HG03520 (cell line): ENCODE measurements at regions not wholly inside any gene's neighbourhood (a gene's known extent, or its start where the extent isn't known, plus 50 kb on each side); places are given as distances from the start of the nearest gene placed in this dataset.

Experiments
- ATAC-seq: cut with Tn5 transposase; IDR thresholded peaks from one replicate; pipeline ENCODE4 v1.9.1; 2021; ENCODE audit warnings: mild to moderate bottlenecking, moderate library complexity; ENCODE audit not compliant: unreplicated experiment

DNA sequence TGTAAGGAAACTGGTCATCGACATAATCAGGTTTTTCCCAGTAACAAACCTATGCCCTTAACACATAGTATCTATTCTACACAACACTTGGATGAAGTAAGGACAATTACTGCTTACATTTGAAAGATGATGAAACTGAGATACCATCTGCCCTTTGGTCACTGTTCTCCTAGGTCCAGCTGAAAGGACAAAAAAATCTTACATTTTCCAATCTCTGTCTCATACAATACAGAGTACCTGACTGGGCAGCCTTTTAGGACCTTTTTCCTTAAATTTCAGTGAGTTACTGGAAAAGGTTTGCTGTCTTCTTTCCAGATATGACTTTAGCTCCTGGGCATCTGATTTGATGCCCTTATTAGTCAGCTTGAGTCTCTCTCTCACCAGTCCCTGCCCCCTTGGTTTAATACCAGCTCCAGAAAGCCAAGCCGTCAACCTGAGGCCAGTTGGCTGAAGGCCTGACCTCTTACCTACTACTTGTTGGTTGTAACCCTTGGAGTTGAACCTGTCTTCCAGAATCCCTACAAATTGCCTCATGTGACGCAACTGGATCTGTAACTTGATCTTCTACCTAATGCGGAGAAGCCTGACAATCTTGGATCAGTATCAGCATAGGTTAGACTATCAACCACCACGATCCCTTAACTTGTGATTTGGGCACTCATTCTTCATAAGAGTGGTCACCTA is 355.3 kb upstream of the ZNF385D start:
- ATAC-seq, result no peak

DNA sequence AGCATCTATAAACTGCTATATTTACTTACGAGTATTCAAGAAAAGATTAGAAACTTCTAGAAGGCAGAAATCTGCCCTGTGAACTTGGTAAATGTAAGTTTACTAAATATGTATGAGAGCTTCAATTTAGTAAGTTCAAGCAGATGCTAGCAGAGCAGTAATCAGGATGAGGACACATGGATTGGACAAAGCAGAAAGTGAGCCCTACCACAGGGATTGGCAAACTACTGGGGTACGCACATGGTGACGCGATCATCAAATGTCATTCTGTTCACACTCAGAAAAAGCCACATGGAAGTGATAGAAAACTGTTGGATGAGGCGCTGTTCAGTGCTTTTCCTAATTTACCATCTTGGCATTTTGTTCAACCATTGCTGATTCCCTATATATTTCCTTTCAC is 360.2 kb upstream of the ZNF385D start:
- ATAC-seq, result no peak

GRCh38 chr3:22113453-22113852 is 362.4 kb upstream of the ZNF385D start:
- ATAC-seq, result no peak

GRCh38 chr3:22115581-22115980 is 364.6 kb upstream of the ZNF385D start:
- no peak for ATAC-seq

DNA sequence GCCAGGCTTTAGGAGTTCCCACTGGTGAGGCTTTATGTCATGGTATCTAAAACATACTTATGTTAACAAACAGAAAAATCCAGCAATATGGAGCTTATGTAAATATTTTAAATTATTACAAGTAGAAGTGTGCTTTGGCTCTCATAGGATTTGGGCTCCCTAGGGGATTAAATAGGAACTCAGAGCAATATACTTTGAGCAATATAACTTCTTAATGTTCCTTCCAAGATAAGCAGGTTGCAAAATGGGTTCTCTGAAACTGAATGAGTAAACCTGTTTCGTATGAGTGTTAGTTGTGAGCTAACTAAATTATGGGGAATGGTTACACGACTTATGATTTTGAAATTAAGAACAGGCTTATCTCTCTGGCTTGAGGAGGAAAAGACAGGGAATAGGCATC is 366.1 kb upstream of the ZNF385D start:
- ATAC-seq, result no peak

DNA sequence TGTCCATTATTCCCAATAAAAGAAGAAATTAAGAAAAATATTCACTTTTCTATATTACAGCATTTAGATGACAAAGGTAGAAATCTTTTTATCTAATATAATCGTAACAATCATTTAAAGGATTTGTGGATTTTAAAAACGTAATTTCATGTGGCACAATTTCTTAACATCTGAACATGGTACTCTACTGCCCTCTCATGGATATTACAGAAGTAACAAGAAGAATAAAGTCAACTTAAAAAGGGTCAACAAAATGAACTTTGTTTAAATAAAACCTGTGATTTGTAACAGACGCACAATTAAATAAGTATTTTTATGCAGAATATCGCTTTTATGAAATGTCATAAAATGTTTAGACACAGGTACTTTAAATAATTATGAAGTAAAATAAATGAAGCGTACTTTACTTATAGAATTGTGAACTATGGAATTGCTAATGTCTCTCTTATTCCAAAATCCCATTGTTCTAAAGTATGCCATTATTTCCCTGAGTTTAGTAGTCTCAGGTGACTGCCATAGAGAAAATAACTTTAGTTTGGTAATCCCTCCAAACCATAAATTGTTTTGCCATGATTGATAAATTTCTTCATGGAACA is 366.8 kb upstream of the ZNF385D start:
- no peak for ATAC-seq

GRCh38 chr3:22118542-22118941 is 367.5 kb upstream of the ZNF385D start:
- no peak for ATAC-seq

- ATAC-seq, result peak; percentile 54
These were observed 370.2 kb upstream of the ZNF385D start for GRCh38 chr3:22121068-22121701.

DNA sequence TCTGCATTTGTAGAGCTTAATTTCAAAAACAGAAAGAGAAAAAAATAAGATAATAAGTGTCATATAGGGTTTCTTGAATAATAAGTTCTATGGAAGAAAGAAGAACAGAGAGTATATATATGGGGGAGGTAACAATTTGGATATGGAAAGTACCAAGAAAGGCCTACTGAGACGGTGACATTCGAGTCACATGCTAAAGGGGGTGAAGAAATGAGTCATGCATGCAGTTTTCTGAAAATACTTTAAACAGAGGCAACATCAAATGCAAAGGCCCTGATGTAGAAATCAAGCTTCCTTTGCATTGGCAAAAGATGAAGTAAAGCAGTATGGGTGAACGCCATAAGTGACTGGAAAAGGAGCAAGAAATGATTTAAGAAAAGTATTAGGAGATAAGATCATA is 371.6 kb upstream of the ZNF385D start:
- peak; percentile 79 for ATAC-seq

- no peak for ATAC-seq
These were observed 378.1 kb upstream of the ZNF385D start for GRCh38 chr3:22129101-22129500.

DNA sequence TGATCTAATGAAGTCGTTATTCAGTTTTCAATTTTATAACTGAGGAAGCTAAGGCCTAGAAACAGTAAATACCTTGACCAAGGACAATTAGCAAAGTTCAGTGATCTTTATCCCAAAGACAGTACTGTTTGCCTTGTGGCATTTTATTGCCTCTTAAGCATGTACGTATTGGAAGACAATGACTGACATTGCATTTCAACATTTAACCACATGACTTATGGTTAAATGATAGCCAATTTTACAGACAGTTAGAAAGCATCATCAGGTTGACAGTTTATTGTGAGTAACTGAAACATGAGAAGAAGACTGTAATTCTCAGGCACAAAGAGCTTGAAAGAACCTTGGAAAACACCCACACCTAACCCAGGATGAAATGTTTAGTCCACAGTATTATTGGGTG is 390.8 kb upstream of the ZNF385D start:
- no peak for ATAC-seq

DNA sequence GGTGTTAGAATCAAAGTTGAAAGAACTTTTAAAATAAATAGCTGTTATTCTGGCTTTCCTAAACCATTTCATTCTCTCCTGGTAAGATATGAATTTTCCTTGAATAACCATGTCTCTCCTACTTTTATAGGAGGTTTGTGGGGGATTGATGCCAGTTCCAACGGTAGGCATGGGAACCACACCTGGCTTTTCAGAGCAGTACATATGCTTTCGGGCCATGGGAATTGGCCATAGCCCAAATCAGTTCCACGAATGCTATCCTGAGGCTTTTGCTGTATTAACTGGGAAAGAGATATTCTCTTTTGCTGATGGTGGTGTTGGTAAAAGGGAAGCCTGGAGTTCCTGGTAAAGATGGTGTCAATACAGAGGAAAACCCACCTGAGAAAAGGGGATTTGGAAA is 396.2 kb upstream of the ZNF385D start:
- no peak for ATAC-seq

- ATAC-seq, result no peak
These were observed 405.9 kb upstream of the ZNF385D start for GRCh38 chr3:22156868-22157267.

GRCh38 chr3:22157848-22158247 is 406.8 kb upstream of the ZNF385D start:
- ATAC-seq, result no peak

DNA sequence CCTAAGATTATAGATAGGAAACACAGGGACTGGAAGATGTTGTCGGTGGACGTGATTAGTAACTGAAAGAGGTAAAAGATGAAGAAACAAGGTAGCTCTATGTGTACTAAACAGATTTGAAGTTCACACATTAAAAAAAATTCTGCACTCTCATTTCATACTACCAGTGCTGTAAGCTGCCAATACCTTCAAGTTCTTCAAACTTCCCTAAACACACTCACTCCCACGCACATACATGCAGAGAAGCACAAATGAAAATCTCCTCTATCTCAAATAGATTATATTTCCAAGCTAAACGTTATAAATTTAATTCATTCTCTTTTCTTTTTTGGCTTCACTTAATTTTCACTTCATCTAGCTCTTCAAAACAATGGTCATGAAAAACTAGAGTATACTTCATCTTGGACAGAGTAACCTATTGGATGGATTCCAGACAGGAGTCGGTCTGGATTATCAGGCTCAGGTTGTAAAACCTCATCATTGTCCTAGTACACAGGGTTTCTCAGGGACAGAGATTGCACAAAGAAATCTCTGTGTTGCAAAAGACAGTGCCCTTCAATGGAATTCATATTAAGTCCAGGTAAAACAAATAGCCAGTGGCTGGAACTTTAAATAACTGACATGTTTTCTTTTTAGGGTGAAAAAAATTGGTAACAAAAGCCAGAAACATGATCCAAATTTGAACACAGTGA is 408.1 kb upstream of the ZNF385D start:
- ATAC-seq, result no peak

DNA sequence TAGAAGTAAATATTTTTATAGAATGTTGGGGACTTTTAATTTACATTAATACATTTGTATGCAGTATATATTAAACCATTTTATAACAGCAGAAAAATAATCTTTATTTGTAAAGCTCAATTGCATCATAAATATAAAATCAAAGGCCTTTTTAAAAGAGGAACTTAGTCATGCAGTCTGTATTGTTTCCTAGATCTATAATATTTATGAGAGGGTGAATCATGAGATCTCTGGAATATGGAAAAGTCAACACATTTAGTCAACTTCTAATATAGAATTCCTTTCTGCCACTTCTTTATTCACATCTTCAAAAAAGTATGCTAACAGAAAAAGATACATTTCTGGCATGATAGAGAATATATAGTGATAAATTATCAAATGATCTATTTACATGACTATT is 410.3 kb upstream of the ZNF385D start:
- ATAC-seq, result no peak

DNA sequence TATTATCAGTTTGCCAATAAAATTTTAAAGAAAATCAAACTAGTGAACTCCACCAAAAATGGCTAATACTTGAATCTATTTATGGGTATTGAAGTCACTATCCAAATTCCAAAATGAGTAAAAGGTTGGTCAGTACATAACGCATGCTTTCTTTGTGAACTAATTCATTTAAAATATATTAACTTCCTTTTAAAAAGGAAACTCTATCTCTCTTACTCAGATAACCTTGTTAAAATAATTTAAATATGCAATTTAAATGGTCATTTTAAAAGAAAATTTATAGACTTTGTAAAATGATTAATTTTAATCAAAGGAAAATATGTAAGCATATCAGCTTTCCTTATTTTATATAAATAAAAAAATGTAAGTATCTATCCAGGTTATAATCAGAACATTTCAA is 419.4 kb upstream of the ZNF385D start:
- ATAC-seq, result no peak

DNA sequence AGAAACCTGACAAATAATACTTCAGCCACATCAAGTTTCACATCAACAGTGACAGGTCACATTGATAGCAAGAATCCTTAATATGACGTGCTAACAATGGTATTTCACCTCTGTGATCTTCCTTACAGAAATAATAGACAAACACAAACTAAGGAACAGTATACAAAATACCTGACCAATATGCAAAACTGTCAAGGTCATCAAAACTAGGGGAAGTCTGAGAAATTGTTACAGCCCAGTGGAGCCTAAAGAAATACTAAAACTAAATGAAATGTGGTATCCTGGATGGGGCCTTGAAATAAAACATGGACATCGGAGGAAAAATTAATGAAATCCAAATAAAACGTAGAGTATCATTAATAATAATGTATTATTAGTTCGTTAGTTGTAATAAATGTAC is 422.0 kb upstream of the ZNF385D start:
- ATAC-seq, result no peak

DNA sequence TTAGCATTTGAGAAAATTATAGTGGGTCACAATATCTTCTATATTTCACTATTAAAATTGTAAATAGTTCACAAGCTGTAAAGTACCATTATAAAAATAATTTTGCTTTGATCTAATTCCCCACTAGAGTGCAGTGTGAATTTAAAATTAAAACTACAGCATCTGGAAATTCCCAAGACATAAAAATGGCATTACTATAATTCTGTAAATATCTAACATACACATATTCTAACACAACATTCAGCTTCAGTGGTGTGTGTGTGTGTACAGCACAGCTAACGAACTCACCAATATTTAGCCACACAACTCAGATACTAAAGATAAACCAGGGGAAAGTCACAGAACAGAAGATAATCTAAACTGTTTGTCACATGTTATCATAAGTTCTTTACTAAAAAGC is 424.9 kb upstream of the ZNF385D start:
- no peak for ATAC-seq

- ATAC-seq, result no peak
These were observed 425.9 kb upstream of the ZNF385D start for GRCh38 chr3:22176911-22177310.

GRCh38 chr3:22189616-22190015 is 438.6 kb upstream of the ZNF385D start:
- no peak for ATAC-seq

DNA sequence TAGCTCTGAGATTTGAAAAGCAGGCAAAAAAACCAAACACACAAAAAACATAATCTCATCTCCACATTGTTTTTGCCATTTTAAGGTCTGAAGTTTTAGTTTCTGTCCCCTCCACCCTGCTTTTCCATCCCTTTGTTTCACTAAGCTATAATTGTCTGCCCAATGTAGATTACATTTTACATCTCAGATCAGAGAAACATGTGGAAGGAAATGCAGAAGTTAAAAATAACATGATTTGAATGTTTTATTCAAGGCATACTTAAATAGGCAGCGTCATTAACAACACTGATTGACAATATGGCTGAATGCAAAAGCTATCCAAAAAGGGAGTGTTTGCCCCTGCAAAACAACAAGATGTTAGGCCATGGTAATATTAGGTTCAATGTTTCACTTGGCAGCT is 448.1 kb upstream of the ZNF385D start:
- no peak for ATAC-seq
